ENCODE measurements at regions not wholly inside any gene's neighbourhood (a gene's known extent, or its start where the extent isn't known, plus 50 kb on each side); places are given as distances from the start of the nearest gene placed in this dataset.
"Not testable (repeated sequence)": the region's sequence is repeated elsewhere in the genome, so short reads cannot be mapped to it uniquely, and the experiment has no call there.

- TF ChIP-seq CTCF, POLR2A (IDR thresholded peaks at IDR 0.05): not testable (repeated sequence)
These were observed 839.0 kb downstream of the REEP3 start for GRCh38 chr10:64360240-64360639.

Data from Peyer's patch (tissue), 4 donors.